ENCODE measurements at regions not wholly inside any gene's neighbourhood (a gene's known extent, or its start where the extent isn't known, plus 50 kb on each side); places are given as distances from the start of the nearest gene placed in this dataset.
"Not testable (repeated sequence)": the region's sequence is repeated elsewhere in the genome, so short reads cannot be mapped to it uniquely, and the experiment has no call there.

DNA sequence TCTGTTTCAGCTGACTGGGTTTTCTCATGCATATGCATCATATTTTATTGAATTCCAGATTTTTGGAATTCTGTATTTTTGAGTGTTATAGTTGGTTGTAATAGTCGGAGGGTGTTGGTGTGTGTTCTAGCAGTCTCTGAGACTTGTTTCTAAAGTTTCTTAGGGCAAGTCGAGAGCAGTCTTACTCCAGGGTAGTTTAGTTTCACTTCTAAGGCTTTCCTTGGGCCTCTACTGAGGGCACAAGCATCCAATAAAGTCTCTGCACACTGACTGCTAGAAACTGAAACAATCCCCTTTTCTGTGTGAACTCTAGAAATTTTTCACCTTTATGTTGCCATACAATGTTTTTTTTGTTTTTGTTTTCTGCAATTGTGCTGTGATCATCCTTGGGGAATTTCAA, 663.7 kb upstream of the LRATD1 start:
- no peak for DNase-seq

DNA sequence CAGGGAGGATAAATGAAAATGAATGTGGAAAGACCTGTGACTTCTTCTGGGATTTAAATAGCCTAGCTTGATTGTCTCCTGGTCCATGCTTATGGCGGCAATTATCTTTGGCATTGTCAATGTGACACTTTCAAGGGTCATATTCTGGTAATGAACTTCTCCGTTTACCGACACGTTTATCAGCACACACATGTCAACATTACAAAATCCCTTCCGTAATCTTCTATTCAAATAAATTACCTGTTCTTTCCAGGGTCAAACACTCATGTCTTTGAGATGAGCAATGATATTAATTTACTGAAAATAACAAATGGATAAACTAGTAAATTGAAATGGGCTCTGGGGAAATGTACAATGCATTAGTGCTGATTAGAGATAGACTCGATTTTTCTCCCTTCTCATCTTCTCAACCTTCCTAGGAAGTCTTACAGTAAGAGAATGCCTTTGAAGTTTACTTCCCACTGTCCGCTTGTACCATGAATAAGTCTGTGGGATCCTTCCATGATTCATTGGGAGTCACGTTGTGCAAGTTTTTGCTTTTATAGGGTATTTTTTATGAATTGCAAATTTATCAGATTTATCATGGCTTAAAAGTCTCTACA, 646.3 kb upstream of the LRATD1 start:
- DNase-seq = no peak

DNA sequence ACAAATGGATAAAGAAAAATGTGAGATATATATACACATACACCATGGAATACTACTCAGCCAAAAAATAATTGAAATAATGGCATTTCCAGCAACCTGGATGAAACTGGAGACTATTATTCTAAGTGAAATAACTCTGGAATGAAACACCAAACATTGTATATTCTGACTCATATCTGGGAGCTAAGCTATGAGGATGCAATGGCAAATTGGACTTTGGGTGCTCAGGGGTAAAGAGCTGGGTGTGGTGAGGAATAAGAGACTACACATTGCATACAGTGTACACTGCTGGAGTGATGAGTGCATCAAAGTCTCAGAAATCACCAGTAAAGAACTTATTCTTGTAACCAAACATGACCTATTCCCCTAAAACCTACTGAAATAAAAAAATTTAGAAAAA, 636.0 kb upstream of the LRATD1 start:
- no peak for DNase-seq

DNA sequence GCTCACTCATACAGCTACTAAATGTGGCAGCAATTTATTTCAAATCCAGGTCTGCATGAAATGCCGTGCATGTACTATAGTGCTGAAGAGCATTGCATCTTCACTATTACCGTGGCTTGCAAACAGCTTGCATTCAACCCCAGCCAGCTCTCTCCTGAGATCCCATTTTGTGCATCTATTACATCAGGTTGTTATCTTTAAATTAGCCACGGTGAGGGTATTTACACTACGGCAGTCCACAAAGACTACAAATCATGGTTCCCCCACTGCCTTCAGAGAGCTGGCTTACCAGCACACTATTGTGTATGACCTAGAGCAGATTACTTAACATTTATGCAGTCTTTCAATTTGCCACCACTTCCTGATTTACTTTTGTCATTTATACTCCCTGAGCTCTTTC, 621.3 kb upstream of the LRATD1 start:
- DNase-seq = no peak

DNA sequence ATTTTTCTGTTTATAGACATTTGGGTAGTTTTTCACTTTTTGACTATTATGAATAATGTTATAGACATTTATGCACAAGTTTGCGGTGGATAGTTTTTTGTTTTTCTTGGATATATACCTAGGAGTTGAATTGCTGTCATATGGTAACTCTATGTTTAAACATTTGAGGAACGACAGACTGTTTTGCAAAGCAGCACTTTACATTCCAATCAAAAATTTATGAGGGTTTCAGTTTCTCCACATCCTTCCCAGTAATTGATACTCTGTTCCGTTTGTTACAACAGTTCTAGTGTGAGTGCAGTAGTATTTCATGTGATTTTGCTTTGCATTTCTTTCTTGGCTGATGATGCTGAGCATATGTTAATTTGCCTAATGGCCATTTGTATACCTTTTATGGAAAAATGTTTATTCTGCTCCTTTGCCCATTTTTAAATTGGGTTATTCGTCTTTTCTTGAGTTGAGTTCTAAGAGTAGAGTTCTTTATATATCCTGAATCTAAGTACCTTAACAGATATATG, 617.3 kb upstream of the LRATD1 start:
- no peak for DNase-seq

DNA sequence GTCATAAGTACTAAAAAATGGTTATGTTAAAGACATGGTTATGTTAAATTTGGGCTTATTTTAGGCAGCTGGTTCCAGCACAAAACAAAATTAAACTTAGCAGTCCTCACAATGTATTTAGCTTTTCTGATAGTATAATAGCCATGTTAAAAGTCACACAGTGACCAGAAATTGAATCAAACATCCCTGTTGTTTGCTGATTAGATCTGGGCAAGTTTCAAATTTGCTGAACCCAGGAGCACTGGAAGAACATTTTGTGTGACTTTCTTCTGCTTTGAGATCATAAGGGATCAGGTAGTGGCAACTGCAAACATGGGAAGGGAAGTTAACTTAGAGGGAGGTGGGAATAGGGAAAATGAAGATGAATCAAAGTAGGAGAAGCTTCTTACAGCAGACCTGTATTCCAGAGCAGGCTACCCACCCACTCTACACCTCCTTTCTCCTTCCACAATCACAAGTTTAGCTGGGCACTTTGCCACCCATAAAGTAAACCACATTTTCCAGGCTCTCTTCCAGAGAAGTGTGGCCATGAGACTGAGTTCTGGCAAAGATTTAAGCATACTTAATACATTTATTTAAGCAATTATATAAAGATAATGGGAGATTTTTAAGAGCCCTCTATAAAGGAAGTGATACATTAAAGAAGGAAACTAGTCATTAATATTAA, 616.1 kb upstream of the LRATD1 start:
- DNase-seq = no peak

DNA sequence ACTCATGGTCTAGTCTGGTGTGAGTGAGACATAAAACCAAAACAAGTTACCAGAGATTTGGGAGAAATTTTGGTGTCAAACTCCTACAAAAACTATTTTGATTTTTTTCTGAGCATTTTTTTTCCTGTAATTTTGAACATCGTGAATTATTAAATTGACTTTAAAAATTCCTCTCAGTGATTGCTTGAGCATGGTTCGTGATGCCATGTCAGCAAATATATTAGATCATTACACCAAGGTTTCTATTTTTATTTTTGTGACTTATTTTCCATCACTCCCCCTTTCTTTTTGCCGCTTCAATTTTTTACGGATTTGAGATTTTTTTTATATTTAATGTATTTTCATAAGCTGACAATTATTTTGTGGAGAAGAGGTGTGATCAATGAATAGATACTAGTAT, 613.9 kb upstream of the LRATD1 start:
- no peak for DNase-seq

DNA sequence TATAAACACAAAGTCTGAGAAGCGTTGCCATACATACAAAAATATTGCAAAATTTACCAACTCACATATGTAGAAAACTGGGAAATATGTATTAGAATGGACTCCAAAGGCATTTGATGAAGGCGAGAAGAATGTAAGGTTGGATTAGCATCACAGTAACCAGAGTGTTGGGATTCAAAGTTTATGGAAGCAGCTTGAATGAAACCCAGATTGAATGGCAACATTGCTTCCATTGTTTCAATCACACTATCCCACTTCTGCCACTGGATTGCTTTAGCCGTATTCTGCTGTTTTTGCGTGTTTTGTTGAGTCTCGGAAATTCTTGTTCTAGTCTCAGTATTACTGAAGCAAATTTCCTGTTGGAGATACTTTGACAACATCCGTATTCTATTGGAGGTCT, 609.0 kb upstream of the LRATD1 start:
- DNase-seq = no peak

DNA sequence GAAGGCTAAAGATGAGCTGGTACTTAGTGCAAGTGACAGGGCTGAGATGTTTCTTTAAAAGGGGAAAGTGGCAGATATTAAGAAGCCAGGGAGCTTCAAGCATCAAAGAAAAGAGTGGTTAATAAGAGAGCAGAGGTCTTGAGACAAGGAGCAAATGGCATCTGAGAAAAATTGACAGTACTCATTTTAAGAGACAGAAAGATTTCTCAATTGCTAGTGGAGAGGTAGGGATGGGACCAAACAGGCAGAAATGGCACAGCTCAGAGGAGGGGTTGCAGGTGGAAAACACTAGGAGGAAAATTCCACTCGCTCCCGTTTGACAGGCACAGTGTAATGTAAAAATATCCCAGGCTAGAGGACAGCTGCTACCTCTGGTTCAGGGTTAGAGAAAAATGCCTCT, 593.4 kb upstream of the LRATD1 start:
- DNase-seq = no peak

DNA sequence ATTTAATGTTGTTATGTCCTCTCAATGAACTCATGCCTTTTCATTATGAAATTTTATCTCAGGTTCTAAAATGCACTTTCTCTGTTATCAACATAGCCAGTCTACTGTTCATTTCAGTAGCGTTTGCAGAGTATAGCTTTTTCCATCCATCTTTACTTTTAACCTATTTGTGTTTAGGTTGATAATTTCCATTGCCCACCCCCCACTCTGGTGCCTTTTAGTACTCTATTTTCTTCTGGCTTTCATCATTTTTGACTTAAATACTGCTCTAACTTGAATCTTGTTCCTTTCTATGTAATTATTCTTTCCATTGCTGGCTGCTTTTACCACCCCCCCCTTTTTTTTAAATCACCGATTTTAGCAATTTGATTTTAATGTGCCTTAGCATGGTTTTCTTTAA, 585.0 kb upstream of the LRATD1 start:
- no peak for DNase-seq

DNA sequence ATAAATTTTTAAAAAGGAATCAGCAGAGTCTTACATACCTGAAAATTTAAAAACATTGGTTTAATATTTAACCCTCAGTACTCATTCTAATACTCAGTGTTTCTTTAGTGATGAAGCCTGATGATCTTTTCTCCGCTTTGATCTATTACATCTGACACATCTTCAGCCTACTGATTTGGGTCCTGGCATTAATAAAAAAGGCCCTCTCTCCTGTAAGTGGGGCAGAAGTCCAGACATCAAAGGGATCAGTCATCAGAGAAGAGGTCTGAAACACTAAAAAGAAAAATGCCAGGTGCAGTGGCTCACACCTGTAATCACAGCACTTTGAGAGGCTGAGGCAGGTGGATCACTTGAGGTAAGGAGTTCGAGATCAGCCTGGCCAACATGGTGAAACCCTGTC, 581.1 kb upstream of the LRATD1 start:
- no peak for DNase-seq

DNA sequence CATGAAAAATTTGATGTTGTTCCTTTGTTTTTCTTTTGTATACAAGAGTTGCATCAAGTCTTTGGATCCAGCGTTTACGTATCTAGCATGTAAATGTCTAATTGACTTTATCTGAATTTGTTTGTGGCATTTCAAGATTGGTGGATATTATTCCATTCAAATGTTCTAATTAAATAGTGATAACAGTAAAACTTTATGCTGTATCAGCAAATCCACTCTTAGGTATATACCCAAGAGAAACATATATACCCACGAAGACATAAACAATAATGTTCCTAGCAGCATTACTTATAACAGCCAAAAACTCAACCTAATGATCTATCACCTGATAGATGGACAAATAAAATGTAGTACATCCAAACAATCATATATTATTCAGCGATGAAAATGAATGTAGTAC, 579.4 kb upstream of the LRATD1 start:
- DNase-seq = no peak

DNA sequence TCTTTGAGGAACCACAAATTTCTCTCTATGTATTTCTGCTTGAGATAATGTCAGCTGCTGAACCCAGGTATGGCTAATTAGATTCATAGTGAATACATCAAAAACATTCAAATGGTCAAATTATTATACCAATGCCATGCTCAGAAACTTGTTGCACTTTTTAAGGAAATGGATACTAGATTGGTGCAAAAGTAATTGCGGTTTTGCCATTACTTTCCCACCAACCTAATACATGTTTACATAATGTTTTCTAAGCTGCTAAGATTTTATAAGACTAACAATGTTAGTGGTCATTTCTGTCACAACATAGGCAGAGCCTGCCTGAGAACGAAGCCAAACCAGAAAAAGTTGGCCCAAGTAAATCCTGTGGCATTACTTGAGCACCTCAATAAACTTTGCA, 568.2 kb upstream of the LRATD1 start:
- DNase-seq = no peak

DNA sequence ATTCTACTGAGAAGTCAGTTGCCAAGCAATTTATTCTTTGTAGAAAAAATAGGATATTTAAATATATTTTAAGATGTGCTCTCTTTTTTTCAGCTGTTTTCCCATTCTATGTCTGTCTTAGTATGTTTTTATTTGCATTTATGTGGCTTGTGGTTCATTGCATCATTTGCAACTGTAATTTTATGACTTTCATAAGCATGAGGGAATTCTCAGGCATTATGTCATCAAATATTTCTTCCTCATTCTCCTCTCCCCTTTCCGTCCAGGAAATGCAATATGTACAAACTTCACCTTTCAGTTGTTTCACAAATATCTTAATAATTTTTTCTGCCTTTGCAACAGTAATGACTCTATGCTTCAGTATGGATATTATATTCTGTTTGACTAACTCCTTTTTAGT, 560.2 kb upstream of the LRATD1 start:
- no peak for DNase-seq

DNA sequence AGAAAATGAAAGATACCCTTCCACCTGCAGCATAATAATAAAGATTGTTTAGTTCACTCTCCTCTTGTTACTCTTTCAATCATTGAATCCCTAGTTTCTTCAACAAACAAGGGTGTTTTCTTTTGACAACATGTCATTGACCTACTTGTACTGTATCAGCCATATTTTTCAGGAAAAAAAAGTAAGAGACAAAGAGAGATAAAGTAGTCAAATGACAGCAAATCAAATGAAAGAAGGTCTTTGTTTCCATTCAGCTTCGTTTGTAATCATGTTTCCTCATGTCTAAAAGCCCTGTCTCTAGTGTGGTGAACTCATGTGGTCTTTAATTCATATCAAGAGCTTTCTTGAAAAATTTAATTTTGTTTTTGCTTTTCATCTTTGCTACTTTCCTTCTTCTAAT, 557.8 kb upstream of the LRATD1 start:
- DNase-seq = no peak

DNA sequence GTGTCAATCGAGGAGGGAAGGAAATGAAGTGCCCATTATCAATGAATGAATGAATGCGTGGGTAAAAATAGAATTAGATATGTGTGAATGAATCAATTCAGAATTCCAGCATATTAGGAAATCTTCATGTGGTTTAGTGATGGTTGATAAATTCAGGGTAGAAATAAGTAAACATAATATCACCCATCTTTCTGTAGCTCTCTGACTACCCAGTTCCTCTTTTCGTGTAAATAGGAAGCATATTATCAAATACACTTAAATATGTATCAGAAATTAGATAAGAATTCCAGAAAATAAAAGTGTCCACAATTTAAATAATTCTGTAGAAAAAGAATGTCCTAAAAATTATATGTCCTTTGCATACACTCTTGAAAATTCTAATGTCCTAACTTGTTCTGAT, 552.9 kb upstream of the LRATD1 start:
- no peak for DNase-seq

DNA sequence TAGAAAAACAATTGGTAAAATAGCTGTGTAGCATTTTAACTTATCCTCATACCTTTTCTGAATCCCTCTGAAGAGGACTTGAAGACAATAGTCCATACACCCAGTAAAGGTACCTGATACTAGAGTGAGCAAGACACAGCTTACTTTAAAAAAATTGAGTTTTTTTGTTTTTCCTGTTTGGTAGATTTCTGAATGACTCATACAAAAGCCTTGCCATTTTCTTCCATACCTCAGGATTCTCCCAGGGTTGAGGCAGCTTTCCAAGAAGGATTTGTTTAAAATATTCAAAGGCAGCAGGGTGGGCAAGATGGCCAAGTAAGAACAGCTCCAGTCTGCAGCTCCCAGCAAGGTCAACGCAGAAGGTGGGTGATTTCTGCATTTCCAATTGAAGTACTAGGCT, 551.0 kb upstream of the LRATD1 start:
- no peak for DNase-seq

DNA sequence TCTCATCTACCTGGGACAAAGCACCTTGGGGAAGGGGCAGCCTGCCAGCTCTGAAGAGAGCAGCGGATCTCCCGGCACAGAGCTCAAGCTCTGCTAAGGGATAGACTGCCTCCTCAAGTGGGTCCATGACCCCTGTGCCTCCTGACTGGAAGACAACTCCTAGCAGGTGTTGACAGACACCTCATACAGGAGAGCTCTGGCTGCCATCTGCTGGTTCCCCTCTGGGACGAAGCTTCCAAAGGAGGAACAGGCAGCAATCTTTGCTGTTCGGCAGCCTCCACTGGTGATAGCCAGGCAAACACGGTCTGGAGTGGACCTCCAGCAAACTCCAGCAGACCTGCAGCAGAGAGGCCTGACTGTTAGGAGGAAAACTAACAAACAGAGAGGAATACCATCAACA, 549.9 kb upstream of the LRATD1 start:
- no peak for DNase-seq

DNA sequence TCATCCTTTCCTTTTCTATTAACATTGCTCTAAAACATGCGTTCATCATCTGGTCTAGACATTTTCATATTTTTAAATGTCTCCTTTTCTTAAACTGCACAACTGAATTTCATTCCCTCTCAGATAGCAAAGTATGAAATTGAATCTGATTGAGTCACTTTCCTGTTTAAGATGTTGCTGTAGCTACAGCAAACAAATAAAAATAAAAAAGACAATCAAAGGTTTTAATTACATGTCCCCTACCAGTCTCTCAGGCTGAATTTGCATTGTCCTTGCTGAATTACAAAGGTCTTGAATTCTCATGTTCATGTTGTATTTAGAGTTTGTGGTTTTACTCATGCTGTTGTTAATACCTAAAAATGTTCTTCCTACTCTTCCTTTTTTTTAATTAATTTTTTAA, 537.9 kb upstream of the LRATD1 start:
- no peak for DNase-seq

DNA sequence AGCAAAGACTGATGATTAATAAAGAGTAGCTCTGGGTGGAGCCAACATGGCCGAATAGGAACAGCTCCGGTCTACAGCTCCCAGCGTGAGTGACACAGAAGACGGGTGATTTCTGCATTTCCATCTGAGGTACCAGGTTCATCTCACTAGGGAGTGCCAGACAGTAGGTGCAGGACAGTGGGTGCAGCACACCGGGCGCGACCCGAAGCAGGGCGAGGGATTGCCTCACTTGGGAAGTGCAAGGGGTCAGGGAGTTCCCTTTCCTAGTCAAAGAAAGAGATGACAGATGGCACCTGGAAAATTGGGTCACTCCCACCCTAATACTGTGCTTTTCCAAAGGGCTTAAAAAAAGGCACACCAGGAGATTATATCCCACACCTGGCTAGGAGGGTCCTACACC, 533.4 kb upstream of the LRATD1 start:
- not testable (repeated sequence) for DNase-seq

DNA sequence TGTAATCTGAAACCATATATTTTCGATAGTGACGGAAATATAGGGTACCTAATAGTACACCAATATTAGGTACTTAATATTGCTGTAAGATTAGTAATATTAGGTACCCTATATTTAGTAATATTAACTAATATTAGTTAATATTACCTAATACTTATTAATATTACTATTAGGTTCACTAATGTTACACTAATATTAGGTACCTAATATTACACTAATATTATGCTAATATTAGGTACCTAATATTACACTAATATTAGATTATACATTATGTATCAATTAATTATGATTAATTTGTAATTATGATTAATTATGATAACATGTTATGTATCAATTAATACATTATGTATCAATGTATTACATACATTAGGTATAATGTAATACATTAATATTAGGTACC, 518.2 kb upstream of the LRATD1 start:
- DNase-seq = no peak

DNA sequence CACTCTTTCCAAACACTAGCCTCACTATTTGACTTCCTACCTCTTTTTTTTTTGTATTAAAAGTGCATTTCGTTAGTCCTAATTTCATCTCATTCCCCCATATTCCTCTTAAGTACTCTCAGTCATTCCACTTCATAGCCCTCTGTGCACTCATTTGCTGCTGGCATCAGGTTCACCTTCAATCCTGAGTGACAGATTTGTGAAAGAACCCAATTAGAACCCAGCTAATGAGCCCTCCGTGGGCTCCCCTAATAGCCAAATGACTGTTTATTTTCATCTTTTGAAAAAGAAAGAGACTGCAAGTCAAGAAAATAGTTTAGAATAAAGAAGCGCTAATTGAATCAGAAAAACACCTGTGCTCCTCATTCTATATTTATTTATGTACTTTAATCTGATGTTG, 512.1 kb upstream of the LRATD1 start:
- no peak for DNase-seq

DNA sequence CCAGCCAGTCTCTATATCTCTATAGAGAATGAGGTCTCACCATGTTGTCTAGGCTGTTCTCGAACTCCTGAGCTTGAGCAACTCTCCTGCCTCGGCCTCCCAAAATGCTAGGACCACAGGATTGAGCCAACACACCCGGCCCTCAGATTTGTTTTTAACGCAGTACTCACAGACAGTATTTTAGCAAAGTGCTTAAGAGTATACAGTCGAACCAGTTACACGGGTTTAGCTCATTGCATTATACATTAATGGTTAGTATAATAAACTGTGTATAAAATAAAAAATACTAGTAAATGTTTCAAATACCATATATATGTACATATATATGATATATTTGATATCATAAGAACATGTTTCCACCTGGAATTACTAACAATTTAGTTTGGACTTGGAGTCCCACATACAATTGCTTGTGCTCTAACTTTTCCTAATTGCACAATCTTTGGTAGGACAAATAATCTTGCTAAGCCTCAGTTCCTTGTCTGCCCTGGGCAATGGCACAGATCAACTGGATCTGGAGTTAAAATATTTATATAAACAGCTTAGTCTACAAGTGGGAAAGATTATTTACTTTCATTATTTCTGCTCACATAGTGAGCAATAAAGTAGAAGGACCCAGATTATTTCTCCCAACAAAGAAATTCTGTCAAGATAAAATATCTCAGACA, 508.9 kb upstream of the LRATD1 start:
- DNase-seq = no peak

DNA sequence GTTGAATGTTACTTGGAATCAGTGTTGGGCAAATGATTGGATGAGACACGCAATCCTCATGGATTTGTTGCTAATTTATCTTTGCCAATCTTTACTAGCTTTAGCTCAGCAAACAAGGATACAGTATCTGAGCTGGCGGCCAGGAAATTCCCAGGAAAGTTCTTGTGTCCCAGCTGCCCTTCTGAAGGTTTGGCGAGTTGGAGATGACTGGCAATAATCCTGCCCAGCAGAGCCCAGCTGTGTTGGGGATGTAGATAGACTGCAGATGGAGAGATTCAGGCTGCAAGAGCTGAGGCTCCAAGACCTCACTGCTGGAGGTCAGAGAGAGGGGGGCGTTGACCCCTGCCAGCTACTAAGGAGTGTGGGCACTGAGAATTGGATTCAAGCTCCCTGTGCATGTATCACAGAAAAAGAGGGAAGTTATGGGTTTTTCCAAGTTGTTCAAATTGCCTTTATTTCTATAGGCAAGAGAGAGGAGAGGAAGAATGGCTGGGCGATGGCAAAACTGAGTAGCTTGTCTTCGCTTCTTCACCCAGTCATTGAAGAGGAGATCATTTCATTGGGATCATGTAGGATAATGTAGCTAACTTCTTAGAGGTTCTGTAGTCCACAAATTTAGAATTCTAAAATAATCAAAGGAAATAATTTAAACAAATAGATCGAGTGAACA, 506.8 kb upstream of the LRATD1 start:
- DNase-seq = no peak

Measured in activated T-cell treated with anti-CD3 and anti-CD28 coated beads, Interleukin-2, amount 50 U/mL, for 1 hour (primary cell).